Suppressor macrophage (primary cell): ENCODE measurements at regions not wholly inside any gene's neighbourhood (a gene's known extent, or its start where the extent isn't known, plus 50 kb on each side); places are given as distances from the start of the nearest gene placed in this dataset.

Experiments
- DNase-seq, 4 experiments: peaks; one replicate each; pipeline ENCODE4 v3.0.0-alpha.2; 2020 to 2022

GRCh38 chr7:156148547-156148946 is 336.3 kb upstream of the SHH start:
- no peak for DNase-seq

DNA sequence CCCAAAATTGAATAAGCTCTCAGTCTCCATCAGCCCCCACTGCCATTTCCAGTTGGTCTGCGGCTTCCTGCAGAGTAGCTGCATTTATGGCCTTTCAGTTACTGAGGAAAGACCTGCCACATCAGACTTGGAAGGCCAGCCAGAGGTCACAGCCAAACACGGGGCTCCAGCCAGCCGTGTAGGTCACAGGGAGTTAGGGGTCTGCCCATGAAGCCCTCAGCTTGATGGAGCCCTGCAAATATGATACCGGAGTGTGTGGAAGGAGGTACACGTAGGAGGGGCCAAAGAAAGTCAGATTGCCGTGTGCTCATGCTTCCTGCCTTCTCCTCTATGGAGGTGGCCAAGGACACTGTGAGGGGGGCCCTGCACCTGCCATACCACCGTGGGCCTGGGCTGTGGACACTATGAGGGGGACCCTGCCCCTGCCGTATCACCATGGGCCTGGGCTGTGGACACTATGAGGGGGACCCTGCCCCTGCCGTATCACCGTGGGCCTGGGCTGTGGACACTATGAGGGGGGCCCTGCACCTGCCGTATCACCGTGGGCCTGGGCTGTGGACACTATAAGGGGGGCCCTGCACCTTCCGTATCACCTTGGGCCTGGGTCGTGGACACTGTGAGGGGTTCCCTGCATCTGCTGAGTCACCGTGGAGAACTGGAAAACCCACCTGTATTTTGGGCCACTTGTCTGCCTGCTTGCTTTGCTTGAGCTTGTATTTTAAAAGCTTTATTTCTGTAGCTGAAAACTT is 335.7 kb upstream of the SHH start:
- no peak for DNase-seq

GRCh38 chr7:156147104-156147503 is 334.8 kb upstream of the SHH start:
- no peak for DNase-seq

GRCh38 chr7:156145996-156146395 is 333.7 kb upstream of the SHH start:
- no peak for DNase-seq

DNA sequence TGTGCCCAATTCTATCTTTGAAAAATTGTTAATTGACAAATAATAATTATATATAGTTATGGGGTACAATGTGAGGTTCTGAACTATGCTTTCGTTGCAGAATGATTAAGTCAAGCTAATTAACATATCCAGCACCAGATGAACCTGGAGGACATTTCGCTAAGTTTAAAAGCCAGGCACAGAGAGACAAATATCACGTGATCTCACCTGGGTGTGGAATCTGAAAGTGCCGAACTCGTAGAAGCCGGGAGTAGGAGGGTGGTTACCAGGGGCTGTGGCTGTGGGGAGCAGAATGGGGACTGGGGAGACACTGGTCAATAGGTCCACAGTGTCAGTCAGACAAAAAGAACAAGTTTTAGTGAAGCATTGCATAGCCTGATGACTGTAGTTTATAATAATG is 332.9 kb upstream of the SHH start:
- no peak for DNase-seq

DNA sequence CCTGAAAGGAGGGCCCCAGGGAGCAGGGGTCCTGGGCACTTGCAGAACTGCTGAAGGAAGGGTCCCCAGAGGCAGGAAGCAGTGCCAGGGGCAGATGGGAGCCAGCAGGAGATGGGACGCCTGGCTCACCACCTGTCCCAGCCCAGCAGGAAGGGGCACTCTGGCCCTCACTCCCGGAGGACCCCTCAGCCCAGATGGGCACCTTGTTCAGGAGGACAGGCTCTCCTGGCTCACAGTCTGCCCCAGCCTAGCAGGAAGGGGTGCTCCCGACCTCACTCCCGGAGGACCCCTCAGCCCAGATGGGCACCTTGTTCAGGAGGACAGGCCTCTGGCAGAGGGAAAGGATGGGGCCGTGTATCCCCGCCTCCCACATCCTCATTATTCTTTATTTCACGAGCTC is 331.4 kb upstream of the SHH start:
- no peak for DNase-seq

DNA sequence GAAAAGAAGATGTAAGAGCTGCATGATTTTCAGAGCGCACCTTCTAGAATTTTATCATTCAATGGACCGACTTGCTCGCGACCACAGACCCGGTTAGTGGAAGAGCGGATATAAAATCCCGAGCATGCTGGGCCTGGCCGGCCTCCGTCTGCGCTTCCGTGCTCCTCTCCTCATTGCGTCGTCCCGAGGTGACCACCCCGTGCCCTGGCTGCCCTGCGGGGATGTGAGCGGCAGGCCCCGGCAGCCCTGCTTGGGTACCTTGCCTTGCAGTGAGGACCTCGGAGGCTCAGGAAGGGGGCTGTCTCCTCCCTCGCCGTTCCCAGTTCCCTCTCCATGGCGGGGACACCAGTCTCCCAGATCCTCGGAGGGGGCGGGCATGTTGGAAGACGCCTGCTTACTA is 330.9 kb upstream of the SHH start:
- no peak for DNase-seq

- DNase-seq, result no peak
Measured at GRCh38 chr7:156141941-156142340, 329.7 kb upstream of the SHH start.

GRCh38 chr7:156140896-156141295 is 328.6 kb upstream of the SHH start:
- no peak for DNase-seq

GRCh38 chr7:156140447-156140846 is 328.2 kb upstream of the SHH start:
- no peak for DNase-seq

GRCh38 chr7:156139633-156140032 is 327.4 kb upstream of the SHH start:
- no peak for DNase-seq

GRCh38 chr7:156139112-156139511 is 326.8 kb upstream of the SHH start:
- DNase-seq, result no peak

GRCh38 chr7:156131881-156132280 is 319.6 kb upstream of the SHH start:
- no peak for DNase-seq

GRCh38 chr7:156129522-156129921 is 317.3 kb upstream of the SHH start:
- no peak for DNase-seq

- no peak for DNase-seq
Measured at GRCh38 chr7:156128496-156128895, 316.2 kb upstream of the SHH start.

DNA sequence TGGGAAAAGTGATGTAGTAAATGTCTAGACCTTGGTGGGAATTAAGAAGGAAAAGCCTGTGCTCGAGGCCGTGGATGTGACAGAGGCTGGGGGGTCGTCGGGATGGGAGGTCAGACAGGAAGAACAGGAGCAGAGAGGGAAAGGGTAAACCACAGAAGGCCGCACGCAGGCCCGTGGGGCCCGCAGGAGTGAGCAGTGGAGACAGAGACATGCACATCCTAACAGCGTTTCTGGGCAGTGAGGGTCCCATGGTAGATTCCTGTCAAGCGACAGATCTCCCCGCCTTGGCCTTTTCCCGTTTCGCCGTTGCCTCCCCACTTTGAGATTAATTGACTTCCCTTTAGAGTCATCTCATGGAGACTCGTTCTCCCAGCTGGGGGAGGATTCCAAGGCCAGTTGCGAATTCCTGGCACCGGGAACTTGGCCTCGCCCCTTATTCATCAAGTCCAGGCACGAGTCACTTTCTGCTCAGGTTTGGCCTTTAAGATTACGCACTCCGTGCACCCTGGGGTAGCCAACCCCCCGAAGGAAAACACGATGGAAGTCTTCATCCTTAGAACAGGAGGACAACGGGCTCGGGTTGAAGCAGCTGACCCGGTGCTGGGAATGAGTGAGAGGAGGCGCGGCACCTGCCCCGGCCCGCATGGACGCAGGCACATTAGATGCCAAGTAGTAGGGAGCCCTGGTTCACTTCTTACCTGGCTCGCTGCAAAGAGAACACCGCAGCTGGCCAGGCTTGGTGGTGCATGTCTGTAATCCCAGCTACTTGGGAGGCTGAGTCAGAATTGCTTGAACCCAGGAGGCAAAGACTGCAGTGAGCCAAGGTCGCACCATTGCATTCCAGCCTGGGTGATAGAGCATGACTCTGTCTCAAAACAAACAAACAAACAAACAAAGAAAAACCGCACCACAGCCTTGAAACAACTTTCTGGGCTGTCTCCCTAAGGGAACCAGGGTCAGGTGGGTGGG is 315.2 kb upstream of the SHH start:
- no peak for DNase-seq

DNA sequence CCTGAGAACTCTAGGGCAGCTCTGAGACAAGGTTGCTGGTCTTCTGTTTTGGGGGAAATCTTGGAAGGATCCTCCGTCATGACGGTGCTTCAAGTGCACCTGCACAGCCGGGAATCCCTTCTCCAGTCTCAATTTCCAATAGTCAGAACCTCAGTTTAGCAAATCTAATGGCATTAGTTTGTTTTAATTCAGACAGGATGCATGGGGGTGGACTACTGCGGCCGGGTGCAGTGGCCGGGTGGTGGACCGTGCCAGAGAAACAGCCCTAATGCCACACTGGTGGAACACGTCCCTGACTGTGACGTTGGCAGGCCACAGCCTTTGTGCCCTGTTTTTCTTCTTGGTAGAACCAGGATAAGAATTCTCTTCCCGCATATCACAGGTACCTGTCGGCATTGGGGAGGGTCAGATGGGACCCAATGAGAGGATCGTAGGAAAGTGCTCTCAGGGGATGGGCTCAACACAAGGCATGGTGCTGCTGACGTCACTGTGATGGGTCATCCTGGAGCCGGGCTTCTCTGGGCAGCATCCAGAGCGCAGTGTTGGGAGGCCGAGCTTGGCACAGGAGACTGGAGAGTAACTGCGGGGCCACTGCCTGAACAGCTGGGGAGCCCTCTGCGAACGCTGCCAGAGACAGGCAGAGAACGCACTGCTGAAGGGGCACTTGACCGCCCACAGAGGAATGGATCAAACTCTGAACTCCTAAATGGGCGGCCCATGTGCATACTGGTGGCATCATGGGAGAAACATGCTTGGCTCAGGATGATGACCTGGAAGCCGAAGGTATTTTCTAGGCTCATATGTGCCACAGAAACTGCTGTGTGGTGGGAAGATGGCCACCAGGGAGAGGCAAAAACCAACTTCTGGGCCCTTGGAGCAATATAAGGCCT is 313.8 kb upstream of the SHH start:
- DNase-seq, result no peak

- no peak for DNase-seq
Measured at GRCh38 chr7:156124356-156124755, 312.1 kb upstream of the SHH start.

GRCh38 chr7:156123362-156123761 is 311.1 kb upstream of the SHH start:
- DNase-seq, result no peak

DNA sequence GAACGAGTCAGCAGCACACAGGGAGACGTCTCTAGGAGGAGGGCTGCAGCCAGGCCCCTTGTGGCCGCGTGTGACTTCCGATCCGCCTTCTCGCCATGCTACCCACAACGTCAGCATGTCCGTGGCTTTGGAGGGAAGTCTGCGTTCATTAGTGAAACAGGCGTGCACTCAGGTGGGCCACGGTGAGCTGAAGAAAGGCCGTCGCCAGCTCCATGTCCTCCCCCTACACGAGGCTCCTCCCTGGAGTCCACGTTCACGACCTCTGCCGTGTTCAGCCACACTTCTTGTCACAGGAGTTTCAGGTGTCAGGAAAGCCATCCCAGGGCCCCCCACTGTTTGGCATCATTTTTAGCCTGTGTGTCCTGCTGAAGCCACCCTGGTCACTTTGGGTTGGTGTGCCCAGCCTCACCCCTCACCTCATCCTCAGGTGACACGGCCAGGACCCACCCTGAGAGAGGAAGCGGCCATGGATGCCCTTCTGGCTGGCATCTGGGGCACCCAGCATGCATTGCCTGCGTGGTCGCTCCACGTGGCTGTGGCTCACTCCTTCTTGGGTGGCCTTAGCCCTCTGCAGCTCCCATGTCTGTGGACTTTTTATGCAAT is 310.6 kb upstream of the SHH start:
- no peak for DNase-seq

DNA sequence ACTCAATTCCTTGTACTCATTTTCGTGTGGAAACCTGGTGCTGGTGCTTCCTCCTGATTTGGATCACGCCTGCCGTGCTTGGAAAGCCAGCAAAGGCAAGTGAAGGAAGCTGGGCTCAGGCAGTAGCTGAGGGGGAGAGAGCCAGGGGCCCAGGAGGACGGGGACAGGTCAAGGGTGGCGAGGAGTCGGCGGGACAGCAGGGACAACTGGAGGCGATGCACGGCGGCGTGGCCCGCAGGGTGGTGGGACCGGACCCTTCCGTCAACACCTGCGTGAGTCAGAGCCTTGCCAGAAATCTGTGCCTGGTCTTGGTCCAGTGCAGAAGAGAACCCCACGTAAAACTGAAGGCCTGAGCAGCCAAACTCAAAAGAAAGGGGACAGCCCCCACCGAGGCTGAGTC is 309.7 kb upstream of the SHH start:
- no peak for DNase-seq

- no peak for DNase-seq
Measured at GRCh38 chr7:156121434-156121833, 309.2 kb upstream of the SHH start.
